Activated gamma-delta T cell treated with Interleukin-2 at 50 U/mL for 16 hours (primary cell): ENCODE measurements at regions not wholly inside any gene's neighbourhood (a gene's known extent, or its start where the extent isn't known, plus 50 kb on each side); places are given as distances from the start of the nearest gene placed in this dataset.
"Not testable (repeated sequence)": the region's sequence is repeated elsewhere in the genome, so short reads cannot be mapped to it uniquely, and the experiment has no call there.

Source experiments
- DNase-seq: peaks from one replicate; pipeline ENCODE4 v3.0.0-alpha.2; 2020

DNA sequence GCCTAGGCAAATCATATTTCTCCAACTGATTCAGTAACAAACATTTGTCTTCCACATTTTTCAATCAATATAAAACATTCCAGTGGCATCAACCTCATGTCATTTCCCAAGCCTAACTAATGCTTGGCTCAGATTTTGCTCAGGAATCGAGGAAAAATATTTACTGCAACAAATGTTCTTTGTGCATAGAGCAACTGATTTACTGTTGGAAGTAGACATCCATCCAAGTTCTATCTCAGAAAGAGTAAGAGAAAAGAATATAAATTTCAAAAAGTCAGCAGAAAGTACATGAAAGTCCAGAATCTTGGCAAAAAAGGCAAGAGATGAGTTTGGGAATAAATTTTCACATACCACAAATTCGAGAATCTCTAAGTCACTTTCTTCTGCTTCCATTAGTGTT, 2245.0 kb upstream of the RAG2 start:
- DNase-seq: no peak

DNA sequence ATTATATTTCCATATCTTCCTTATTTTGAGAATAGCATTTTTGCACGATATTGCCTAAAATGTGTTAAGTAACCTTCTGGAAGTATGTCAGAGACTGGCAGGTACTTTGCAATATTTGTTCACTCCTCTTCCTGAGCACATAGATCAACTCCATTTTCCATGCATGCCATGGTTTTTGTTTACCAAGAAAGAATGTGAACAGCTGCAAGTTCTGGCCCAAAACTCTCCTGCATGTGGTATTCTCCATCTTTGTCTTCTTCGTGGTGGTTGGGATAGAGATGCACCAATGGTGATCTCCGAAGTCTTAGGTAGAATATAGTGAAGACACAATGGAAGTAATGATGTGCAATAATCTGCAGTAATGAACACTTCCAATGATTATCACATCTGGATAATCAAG, 2241.0 kb upstream of the RAG2 start:
- DNase-seq: no peak

GRCh38 chr11:38835966-38836365, 2237.9 kb upstream of the RAG2 start:
- DNase-seq: no peak

DNA sequence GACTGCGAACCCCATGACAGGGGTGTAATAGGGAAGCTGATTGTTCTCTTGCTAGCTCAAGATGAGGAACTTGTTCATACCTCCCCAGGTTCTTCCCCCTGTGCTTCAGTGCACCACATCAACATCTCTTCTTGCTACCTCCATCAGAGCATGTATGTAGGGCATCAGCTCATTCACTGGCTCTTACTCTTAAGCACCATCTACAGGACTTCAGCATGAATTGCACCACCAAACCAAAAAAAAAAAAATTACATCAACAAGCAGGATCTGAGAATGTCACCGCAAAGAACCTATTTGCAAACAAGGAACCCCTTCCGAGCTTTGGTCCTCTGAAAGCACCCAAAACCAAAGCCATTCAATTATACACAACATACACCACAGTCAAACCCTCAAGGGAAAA, 2226.5 kb upstream of the RAG2 start:
- no peak for DNase-seq

- not testable (repeated sequence) for DNase-seq
Observed at GRCh38 chr11:38821786-38822185, 2223.8 kb upstream of the RAG2 start.

DNA sequence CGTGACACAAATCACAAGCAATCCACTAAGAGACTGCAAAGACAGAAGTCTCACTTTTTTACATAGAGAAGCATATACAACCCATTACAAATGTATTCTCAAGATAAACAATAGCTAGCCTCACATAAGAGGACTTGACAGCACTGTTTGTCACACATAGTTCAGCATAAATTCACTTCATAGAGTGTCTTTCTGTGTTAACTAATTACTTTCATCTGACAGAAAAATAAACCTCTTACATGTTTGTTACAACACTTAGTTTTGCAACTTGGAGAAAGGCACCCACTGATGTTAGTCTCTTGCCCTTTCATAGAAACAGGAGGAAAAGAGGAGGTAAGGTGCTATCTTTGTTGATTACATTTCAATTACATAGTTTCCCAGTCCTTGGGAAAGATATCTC, 2221.9 kb upstream of the RAG2 start:
- no peak for DNase-seq

- DNase-seq: no peak
Observed at GRCh38 chr11:38818720-38819119, 2220.7 kb upstream of the RAG2 start.

- DNase-seq: no peak
Observed at GRCh38 chr11:38814670-38815069, 2216.6 kb upstream of the RAG2 start.

DNA sequence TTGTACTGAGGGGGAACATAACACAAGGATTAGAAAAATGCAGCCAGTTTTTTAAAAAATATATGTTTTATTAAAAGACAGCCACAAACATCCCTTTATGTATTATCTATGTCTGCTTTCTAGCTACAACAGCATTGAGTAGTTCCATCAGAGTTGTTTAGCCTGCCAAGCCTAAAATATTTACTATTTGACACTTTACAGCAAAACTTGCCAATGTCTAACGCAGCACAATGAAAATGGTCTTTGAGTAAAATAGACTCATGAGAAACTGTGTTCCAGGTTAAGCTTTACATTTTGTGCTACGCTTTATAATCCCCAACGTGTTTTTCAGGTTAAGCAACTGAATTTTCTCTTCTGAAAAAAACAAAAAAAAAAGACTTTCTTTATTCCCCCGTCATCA, 2211.5 kb upstream of the RAG2 start:
- DNase-seq: no peak

- no peak for DNase-seq
Observed at GRCh38 chr11:38796281-38796680, 2198.2 kb upstream of the RAG2 start.

- no peak for DNase-seq
Observed at GRCh38 chr11:38795027-38795426, 2197.0 kb upstream of the RAG2 start.

DNA sequence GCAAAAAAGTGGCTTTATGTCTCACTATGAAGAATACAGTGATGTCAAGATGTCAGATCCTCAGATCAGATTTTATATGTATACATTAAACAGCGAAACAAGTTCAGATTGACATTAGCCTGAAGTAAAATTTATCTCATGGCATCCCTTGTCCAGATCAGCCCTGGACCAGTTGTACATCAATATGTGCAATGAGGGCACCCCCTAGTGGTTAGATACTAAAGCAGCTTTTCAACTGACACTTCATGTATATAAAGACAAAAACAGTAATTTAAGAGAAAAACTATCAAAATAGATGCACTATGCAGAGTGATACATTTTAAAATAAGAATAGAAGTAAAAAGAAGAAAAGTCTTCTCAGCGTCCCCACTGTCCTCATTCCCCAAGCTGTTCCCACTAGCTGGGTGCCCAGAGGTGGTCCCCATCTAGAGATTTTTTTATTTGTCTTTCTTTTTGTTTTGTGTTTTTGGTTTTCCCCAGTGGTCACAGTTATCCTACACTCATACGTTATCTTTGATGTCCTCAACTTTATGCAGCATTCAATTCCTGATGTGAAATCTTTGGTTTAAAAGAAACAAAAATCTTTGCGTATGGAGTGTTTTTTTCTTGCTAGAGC, 2193.4 kb upstream of the RAG2 start:
- DNase-seq: no peak

DNA sequence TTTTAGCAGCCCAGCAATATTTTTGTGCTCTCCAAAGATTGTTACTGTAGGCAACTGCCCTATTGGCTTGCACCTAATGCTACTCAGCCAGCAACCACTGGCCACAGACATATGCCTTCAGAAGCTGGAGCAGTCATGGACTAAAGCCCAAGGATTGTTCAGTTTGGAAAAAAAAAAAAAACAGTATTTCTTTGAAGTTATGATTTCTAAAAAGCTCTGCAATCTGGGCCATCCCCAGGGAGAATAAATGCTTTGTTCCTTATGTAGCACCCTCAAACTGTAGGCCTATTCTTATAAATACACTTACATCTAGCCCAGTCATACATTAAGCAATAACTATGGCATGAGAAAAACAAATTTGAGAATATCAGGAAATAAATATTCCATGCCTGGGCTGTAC, 2190.5 kb upstream of the RAG2 start:
- DNase-seq: no peak

GRCh38 chr11:38784164-38784563, 2186.1 kb upstream of the RAG2 start:
- DNase-seq: no peak

GRCh38 chr11:38766796-38767195, 2168.8 kb upstream of the RAG2 start:
- DNase-seq: no peak

- DNase-seq: no peak
Observed at GRCh38 chr11:38759394-38759793, 2161.4 kb upstream of the RAG2 start.

DNA sequence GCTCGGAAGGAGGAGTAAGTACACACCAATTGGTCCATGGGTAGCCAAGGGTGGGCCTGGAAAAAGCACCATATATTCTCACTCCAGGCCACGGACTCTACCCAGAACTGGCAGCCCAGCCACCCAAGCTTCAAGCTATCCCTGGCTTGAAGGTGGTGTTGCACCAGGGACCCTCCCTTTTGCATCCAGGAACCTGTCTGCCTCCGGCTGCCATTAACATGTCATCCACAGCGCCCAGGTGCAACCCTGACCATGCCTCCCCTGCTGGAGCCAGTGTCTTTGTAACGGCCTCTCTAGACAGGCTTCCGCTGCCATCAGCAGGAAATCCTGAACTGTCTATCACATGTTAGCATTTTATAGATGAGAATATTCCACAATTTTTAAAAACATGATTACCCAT, 2158.5 kb upstream of the RAG2 start:
- no peak for DNase-seq

DNA sequence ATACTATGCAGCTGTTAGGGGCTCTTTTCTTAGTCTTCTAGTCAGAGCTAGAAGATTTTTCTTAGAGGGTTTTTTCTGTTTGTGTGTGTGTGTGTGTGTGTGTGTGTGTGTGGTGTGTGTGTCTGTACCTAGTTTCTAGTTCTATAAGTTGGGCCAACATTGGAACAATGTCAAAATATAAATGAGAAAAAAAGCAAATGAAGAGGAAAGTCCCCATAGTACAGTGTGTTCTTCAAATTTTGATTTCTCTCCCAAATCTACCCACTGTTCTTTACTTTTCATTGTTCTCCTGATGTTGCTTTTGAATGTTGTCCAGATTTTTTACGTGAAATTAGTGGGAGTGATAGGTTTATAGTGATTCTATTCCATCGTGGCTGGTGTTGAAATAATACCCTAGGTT, 2153.4 kb upstream of the RAG2 start:
- DNase-seq: no peak

- DNase-seq: not testable (repeated sequence)
Observed at GRCh38 chr11:38746516-38746915, 2148.5 kb upstream of the RAG2 start.

GRCh38 chr11:38723361-38723760, 2125.3 kb upstream of the RAG2 start:
- no peak for DNase-seq

GRCh38 chr11:38721586-38722315, 2123.7 kb upstream of the RAG2 start:
- no peak for DNase-seq

DNA sequence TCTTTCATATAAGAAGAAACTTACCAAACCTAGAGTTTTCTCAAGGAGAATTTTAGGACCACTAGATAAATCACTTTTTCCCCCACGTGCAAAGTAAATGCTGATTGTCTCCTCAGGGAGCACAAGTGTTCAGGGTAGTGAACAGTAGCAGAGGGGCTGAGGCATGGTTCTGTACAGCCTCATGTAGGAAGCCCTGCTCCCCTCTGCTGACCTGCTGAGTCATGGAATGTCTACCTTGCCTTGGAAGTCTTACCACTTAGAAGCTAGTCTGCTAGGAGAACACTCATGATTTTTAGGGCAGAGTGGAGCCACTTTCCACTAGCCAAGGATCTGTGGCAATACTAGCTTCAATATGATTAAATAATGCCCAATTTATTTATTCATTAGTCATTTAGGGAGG, 2120.6 kb upstream of the RAG2 start:
- no peak for DNase-seq

DNA sequence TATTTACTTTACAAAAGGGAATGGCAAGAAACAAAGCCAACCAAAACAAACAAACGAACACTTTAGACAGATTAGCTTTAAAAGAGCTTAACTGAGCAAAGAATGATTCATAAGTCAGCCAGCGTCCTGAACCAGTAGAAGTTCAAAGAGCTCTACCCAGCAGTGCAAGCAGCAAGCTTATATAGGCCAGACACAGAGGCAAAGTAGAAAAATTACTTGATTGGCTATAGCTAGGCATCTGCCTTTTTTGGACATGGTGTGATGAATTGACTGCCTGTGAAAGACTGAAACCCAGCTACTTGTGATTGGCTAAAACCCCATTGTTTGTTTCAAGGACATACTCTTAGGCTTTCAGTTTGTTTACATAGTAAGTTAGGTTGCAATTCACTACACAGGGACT, 2120.0 kb upstream of the RAG2 start:
- no peak for DNase-seq

- no peak for DNase-seq
Observed at GRCh38 chr11:38711110-38711509, 2113.1 kb upstream of the RAG2 start.

DNA sequence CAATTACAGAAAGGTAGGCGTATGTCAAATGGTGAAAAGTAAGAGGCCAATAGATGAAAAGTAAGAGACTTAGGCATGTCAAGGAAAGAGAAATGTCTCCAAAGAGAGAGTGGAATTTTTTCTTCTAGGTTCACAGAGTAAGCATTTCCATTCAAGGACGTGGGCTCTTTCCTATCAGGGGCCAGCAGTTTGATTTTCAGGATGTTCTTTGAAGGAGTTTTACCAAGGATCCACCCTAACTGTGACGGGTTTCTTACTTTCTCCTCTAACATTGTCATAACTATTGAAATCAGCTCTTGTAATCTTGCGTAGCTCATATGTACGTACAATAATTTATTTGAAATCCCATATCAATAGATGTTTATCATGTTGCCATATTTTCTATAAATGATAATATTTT, 2112.2 kb upstream of the RAG2 start:
- DNase-seq: no peak
